SU-DHL-6 (cell line): ENCODE measurements at regions not wholly inside any gene's neighbourhood (a gene's known extent, or its start where the extent isn't known, plus 50 kb on each side); places are given as distances from the start of the nearest gene placed in this dataset.

Experiments used
- H2AFZ ChIP-seq: fragments of 200-600 bp; sonication (generic); 2 replicates; pipeline ENCODE4 v1.6.1; 2014; ENCODE audit warnings: low read depth, mild to moderate bottlenecking, moderate library complexity, mixed read lengths, antibody characterized with exemption, low read length; ENCODE audit not compliant: severe bottlenecking
- H3F3A ChIP-seq: fragments of 200-600 bp; shearing (Covaris generic); 2 replicates; pipeline ENCODE4 v1.6.0; 2016; ENCODE audit warnings: antibody characterized with exemption, mild to moderate bottlenecking; ENCODE audit not compliant: insufficient read depth
- H3K27ac ChIP-seq: fragments of 200-600 bp; sonication (generic); 2 replicates; pipeline ENCODE4 v1.5.1; 2016; ENCODE audit warnings: low read depth, mild to moderate bottlenecking, low read length, moderate library complexity, mixed read lengths
- H3K27me3 ChIP-seq: fragments of 200-600 bp; sonication (generic), shearing (Covaris generic); 2 replicates; pipeline ENCODE4 v1.6.0; 2014; ENCODE audit warnings: mild to moderate bottlenecking, low read length
- H3K36me3 ChIP-seq: fragments of 200-600 bp; sonication (generic); 2 replicates; pipeline ENCODE4 v1.6.1; 2014; ENCODE audit warnings: mild to moderate bottlenecking, low read length, mixed read lengths
- H3K4me2 ChIP-seq: fragments of 300-600, 200-600 bp; shearing (Covaris generic), sonication (generic); 2 replicates; pipeline ENCODE4 v1.6.0; 2014; ENCODE audit warnings: low read length, low read depth, mild to moderate bottlenecking; ENCODE audit not compliant: poor library complexity, severe bottlenecking
- H3K4me3 ChIP-seq: fragments of 200-600 bp; sonication (generic); 2 replicates; pipeline ENCODE4 v1.5.1; 2014; ENCODE audit warnings: antibody characterized with exemption, low read length, mild to moderate bottlenecking, mixed read lengths; ENCODE audit not compliant: insufficient read depth, poor library complexity, severe bottlenecking
- H3K79me2 ChIP-seq: fragments of 200-600 bp; sonication (generic); 2 replicates; pipeline ENCODE4 v1.6.1; 2014; ENCODE audit warnings: mild to moderate bottlenecking, low read length, moderate library complexity; ENCODE audit not compliant: insufficient read depth
- H3K9ac ChIP-seq: fragments of 200-600 bp; sonication (generic); 2 replicates; pipeline ENCODE4 v1.7.0; 2014; ENCODE audit warnings: mild to moderate bottlenecking, low read length
- H3K9me2 ChIP-seq: fragments of 200-600 bp; sonication (generic); replicated peaks from 2 replicates; pipeline ENCODE4 v1.6.1; 2014; ENCODE audit warnings: low read length; ENCODE audit not compliant: insufficient read depth
- H3K9me3 ChIP-seq: fragments of 200-600 bp; sonication (generic); 2 replicates; pipeline ENCODE4 v1.6.1; 2014; ENCODE audit warnings: low read length, mixed read lengths; ENCODE audit not compliant: insufficient read depth
- H4K20me1 ChIP-seq: fragments of 200-600 bp; sonication (generic); 2 replicates; pipeline ENCODE4 v1.6.1; 2014; ENCODE audit warnings: low read depth, mild to moderate bottlenecking, antibody characterized with exemption, low read length, moderate library complexity, mixed read lengths
- EZH2phosphoT487 ChIP-seq: fragments of 200-600 bp; sonication (generic), shearing (Covaris generic); conservative IDR thresholded peaks from 2 replicates; pipeline ENCODE4 v1.6.1; 2018; ENCODE audit warnings: mild to moderate bottlenecking, antibody characterized with exemption, low read length, moderate library complexity, mixed read lengths
- TF ChIP-seq, protein P1 (sequence below): fragments of 200-600 bp; sonication (generic); IDR thresholded peaks from one replicate; pipeline ENCODE4 v1.5.1; 2017; ENCODE audit warnings: antibody characterized with exemption, mild to moderate bottlenecking, low read length, moderate library complexity; ENCODE audit not compliant: insufficient read depth, poor library complexity, severe bottlenecking

- Histone ChIP-seq H3K4me2 (no peak overlapping the region), H3K9me2 (no peaks in the 10 kb centered on the region), H4K20me1 (no peaks in the 10 kb centered on the region), H3K27me3 (no peaks in the 10 kb centered on the region), H3K9me3 (no peaks in the 10 kb centered on the region), H3K27ac (no peak overlapping the region), H3K36me3 (no peaks in the 10 kb centered on the region), H3F3A (no peaks in the 10 kb centered on the region), H3K4me3 (no peak overlapping the region), H3K9ac (no peak overlapping the region), H3K79me2 (no peaks in the 10 kb centered on the region), H2AFZ (no peak overlapping the region)
- TF ChIP-seq, protein P1, sequence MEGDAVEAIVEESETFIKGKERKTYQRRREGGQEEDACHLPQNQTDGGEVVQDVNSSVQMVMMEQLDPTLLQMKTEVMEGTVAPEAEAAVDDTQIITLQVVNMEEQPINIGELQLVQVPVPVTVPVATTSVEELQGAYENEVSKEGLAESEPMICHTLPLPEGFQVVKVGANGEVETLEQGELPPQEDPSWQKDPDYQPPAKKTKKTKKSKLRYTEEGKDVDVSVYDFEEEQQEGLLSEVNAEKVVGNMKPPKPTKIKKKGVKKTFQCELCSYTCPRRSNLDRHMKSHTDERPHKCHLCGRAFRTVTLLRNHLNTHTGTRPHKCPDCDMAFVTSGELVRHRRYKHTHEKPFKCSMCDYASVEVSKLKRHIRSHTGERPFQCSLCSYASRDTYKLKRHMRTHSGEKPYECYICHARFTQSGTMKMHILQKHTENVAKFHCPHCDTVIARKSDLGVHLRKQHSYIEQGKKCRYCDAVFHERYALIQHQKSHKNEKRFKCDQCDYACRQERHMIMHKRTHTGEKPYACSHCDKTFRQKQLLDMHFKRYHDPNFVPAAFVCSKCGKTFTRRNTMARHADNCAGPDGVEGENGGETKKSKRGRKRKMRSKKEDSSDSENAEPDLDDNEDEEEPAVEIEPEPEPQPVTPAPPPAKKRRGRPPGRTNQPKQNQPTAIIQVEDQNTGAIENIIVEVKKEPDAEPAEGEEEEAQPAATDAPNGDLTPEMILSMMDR = no peak
- no peak for TF ChIP-seq EZH2phosphoT487
These were observed 267.7 kb upstream of the ZFHX3 start for GRCh38 chr16:73315645-73316044.

- H3K4me3 ChIP-seq = no peak overlapping the region
- H3K9me3 ChIP-seq = no peaks in the 10 kb centered on the region
- no peak overlapping the region for H2AFZ ChIP-seq
- H3K4me2 ChIP-seq = no peak overlapping the region
- H3K27ac ChIP-seq = no peak overlapping the region
- H3K36me3 ChIP-seq = no peaks in the 10 kb centered on the region
- no peak for TF ChIP-seq EZH2phosphoT487
- TF ChIP-seq, protein P1 = no peak
- no peaks in the 10 kb centered on the region for H3F3A ChIP-seq
- no peak overlapping the region for H3K9ac ChIP-seq
- H3K9me2 ChIP-seq = no peaks in the 10 kb centered on the region
- no peaks in the 10 kb centered on the region for H3K79me2 ChIP-seq
- H3K27me3 ChIP-seq = no peaks in the 10 kb centered on the region
- H4K20me1 ChIP-seq = no peaks in the 10 kb centered on the region
These were observed 266.0 kb upstream of the ZFHX3 start for GRCh38 chr16:73313950-73314349.

DNA sequence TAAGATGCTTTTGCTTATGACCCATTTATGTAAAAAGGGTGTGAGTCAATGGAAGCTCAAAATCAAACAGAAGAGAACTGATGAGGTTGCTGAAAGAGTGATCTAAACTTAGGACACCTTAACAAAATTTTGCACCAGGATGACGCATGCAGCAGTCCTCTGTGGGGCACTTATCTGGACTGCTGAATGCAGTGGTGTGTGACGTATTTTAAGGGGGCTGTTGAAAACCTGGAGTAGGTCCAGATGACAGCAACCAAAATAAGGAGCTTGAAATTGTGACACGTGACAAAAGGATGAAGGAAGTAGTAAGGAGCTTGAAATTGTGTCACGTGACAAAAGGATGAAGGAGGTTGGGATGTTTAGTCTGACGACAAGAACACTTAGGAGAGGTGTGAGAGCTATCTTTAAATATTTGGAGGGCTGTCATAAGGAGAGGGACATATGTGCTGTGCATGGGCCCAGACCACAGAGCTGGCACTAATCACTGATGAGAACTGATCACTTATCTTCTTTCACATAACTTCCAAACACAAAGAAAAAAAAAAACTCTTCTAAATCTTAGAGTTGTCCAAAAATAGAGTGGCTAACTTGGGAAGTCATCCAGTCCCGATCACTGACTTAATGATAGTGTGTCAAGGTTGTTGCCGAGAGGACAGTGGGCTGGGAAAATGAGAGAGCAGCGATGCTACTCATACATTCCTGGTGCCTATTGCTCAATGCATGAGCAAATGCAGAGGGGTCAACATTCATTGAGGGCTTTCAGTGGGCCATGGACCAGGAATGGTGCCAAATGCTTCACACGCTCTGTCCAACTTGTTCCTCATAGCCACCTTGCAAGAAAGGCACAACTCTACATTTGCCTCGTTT is 264.2 kb upstream of the ZFHX3 start:
- H3K9ac ChIP-seq = no peak overlapping the region
- no peaks in the 10 kb centered on the region for H3K79me2 ChIP-seq
- no peaks in the 10 kb centered on the region for H3K9me2 ChIP-seq
- H3K27me3 ChIP-seq = no peaks in the 10 kb centered on the region
- no peak overlapping the region for H3K27ac ChIP-seq
- H3F3A ChIP-seq = no peaks in the 10 kb centered on the region
- no peaks in the 10 kb centered on the region for H3K36me3 ChIP-seq
- H3K4me2 ChIP-seq = no peak overlapping the region
- H3K4me3 ChIP-seq = no peak overlapping the region
- no peaks in the 10 kb centered on the region for H3K9me3 ChIP-seq
- no peaks in the 10 kb centered on the region for H4K20me1 ChIP-seq
- TF ChIP-seq EZH2phosphoT487 = no peak
- TF ChIP-seq, protein P1 = no peak
- H2AFZ ChIP-seq = no peak overlapping the region
